Midbrain (tissue), 1 donor: ENCODE measurements at regions not wholly inside any gene's neighbourhood (a gene's known extent, or its start where the extent isn't known, plus 50 kb on each side); places are given as distances from the start of the nearest gene placed in this dataset.

Source experiments
- DNase-seq: peaks from one replicate; lab custom pipeline; 2025; lab: John Stamatoyannopoulos, UW

GRCh38 chr7:96410126-96410839 is 88.4 kb upstream of the SLC25A13 start:
- no peak for DNase-seq

- no peak for DNase-seq
These were observed 87.0 kb upstream of the SLC25A13 start for GRCh38 chr7:96408881-96409280.

- no peak for DNase-seq
These were observed 85.5 kb upstream of the SLC25A13 start for GRCh38 chr7:96407427-96407826.

GRCh38 chr7:96402913-96403312 is 81.0 kb upstream of the SLC25A13 start:
- DNase-seq: no peak

GRCh38 chr7:96401200-96401599 is 79.3 kb upstream of the SLC25A13 start:
- no peak for DNase-seq

- no peak for DNase-seq
These were observed 78.6 kb upstream of the SLC25A13 start for GRCh38 chr7:96400518-96400917.

- no peak for DNase-seq
These were observed 78.1 kb upstream of the SLC25A13 start for GRCh38 chr7:96400001-96400400.

GRCh38 chr7:96397936-96398598 is 76.2 kb upstream of the SLC25A13 start:
- DNase-seq: no peak

- no peak for DNase-seq
These were observed 66.9 kb upstream of the SLC25A13 start for GRCh38 chr7:96388620-96389383.

- DNase-seq: no peak
These were observed 66.3 kb upstream of the SLC25A13 start for GRCh38 chr7:96388166-96388565.

GRCh38 chr7:96380111-96380512 is 58.2 kb upstream of the SLC25A13 start:
- no peak for DNase-seq

GRCh38 chr7:96377399-96377798 is 55.5 kb upstream of the SLC25A13 start:
- DNase-seq: no peak
